Kidney (tissue), 13 donors: ENCODE measurements at regions not wholly inside any gene's neighbourhood (a gene's known extent, or its start where the extent isn't known, plus 50 kb on each side); places are given as distances from the start of the nearest gene placed in this dataset.
A peak's percentile ranks its signal among the peaks of the same experiment; 100 is the strongest.

Source experiments
- DNase-seq, 5 donors: peaks; one replicate each; pipeline ENCODE4 v3.0.0-alpha.2; 2013 to 2020
- FAIRE-seq: peaks from 2 replicates; lab custom pipeline; 2012; peaks lifted over from hg19 to GRCh38; lab: Jason Lieb, UNC
- H3K27ac ChIP-seq, 2 donors: one replicate each; pipeline ENCODE4 v1.7.0; 2013; ENCODE audit warnings: low read depth in 2 of 2, low read length in 2 of 2, inconsistent platforms in 1 of 2
- H3K27me3 ChIP-seq: one replicate; pipeline ENCODE4 v1.7.1; 2013; ENCODE audit warnings: low read length, inconsistent platforms; ENCODE audit not compliant: control insufficient read depth, insufficient read depth
- H3K36me3 ChIP-seq, 3 donors: one replicate each; pipeline versions ENCODE4 v1.7.0 to v1.7.1; 2013; ENCODE audit warnings: low read length in 3 of 3, control low read depth in 1 of 3, inconsistent platforms in 1 of 3; ENCODE audit not compliant: insufficient read depth in 3 of 3, control insufficient read depth in 2 of 3
- H3K4me1 ChIP-seq, 3 donors: one replicate each; pipeline versions ENCODE4 v1.7.0 to v1.7.1; 2013; ENCODE audit warnings: low read length in 3 of 3, inconsistent platforms in 1 of 3, low read depth in 1 of 3; ENCODE audit not compliant: control insufficient read depth in 2 of 3, insufficient read depth in 2 of 3
- H3K4me3 ChIP-seq, 3 donors: one replicate each; pipeline versions ENCODE4 v1.7.0 to v1.8.1; 2013; ENCODE audit warnings: low read length in 3 of 3, control low read depth in 1 of 3, inconsistent platforms in 1 of 3
- H3K9ac ChIP-seq, 3 donors: one replicate each; pipeline versions ENCODE4 v1.7.0 to v1.7.1; 2013; ENCODE audit warnings: low read length in 3 of 3, control low read depth in 1 of 3, inconsistent platforms in 1 of 3
- H3K9me3 ChIP-seq, 3 donors: one replicate each; pipeline versions ENCODE4 v1.7.0 to v1.7.1; 2013; ENCODE audit warnings: low read length in 3 of 3, control low read depth in 1 of 3, inconsistent platforms in 1 of 3; ENCODE audit not compliant: control insufficient read depth in 2 of 3, insufficient read depth in 1 of 3
- intact Hi-C: fragments of 100-400 bp; cut with DNase I; formaldehyde crosslinking; loops from one replicate; pipeline ENCODE4 v1.11.1; 2022
- TF ChIP-seq, protein P1 (sequence below): IDR thresholded peaks from 3 replicates; pipeline ENCODE4 v1.5.1; 2012; ENCODE audit warnings: mild to moderate bottlenecking, moderate library complexity, borderline replicate concordance; ENCODE audit not compliant: insufficient read depth; ENCODE audit errors: extremely low read depth
- donor health status: control.
- donor health status: control.
- donor health status: control.
- donor health status: control.
- donor health status: control.
- donor health status: DM: yes; HTN: yes; CAD: no.
- donor health status: Normal renal cell carcinoma (clear cell type).

- FAIRE-seq (no peak), DNase-seq (no peak)
- Histone ChIP-seq H3K36me3 (no peaks in the 10 kb centered on the region), H3K27me3 (no peaks in the 10 kb centered on the region), H3K4me1 (peaks cover 0 to 4% (median 3%) of the 10 kb centered on the region in 3 donors), H3K27ac (peak overlapping the region; percentile 7 to 42), H3K4me3 (no peak overlapping the region), H3K9ac (no peak overlapping the region), H3K9me3 (no peaks in the 10 kb centered on the region)
- intact Hi-C loops = no loop called here
- TF ChIP-seq, protein P1, sequence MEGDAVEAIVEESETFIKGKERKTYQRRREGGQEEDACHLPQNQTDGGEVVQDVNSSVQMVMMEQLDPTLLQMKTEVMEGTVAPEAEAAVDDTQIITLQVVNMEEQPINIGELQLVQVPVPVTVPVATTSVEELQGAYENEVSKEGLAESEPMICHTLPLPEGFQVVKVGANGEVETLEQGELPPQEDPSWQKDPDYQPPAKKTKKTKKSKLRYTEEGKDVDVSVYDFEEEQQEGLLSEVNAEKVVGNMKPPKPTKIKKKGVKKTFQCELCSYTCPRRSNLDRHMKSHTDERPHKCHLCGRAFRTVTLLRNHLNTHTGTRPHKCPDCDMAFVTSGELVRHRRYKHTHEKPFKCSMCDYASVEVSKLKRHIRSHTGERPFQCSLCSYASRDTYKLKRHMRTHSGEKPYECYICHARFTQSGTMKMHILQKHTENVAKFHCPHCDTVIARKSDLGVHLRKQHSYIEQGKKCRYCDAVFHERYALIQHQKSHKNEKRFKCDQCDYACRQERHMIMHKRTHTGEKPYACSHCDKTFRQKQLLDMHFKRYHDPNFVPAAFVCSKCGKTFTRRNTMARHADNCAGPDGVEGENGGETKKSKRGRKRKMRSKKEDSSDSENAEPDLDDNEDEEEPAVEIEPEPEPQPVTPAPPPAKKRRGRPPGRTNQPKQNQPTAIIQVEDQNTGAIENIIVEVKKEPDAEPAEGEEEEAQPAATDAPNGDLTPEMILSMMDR = no peak
These were observed 108.4 kb downstream of the MDH1 start for GRCh38 chr2:63697160-63697559.

DNA sequence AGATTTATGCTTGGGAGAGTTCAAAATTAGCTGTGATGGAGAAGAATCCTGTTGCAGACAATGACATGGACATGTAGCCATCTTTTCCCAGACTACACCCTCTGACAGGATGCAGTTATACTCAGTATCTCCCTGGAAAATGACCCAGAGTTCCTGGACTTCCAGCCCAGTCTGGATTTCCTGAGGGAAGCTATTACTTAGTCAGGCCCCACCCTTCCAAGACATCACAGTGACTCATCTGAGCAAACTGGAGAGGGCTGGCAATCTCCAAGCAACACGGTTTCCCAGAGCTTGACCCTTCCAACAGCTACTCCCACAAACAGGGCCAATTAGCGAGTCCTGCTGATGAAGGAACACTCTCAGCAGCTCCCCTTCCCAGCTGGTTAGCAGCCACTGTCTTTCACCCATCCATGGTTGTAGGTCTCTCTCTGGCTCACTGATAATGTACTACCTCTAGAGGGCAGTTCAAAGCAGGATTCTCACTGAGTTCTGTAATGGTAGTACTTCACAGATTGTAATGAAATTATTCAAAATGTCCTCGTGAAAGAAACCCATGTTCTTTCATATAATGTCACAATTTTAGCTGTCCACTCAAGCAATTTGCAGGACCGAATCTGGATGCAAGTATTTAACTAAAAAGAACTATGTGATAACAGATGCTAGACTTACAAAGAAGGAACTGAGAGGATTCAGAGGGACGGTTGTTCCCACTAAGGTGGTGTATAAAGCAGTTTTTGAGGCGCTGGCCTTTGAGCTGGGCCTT is 110.2 kb downstream of the MDH1 start:
- DNase-seq (peak in 3 of 5 donors; percentile 39 to 71 (median 60)), FAIRE-seq (no peak)
- H3K4me3 ChIP-seq = no peak overlapping the region
- TF ChIP-seq, protein P1 = peak; percentile 46
- no peaks in the 10 kb centered on the region for H3K27me3 ChIP-seq
- H3K27ac ChIP-seq = peak overlapping the region; percentile 53 to 67
- H3K9me3 ChIP-seq = no peaks in the 10 kb centered on the region
- H3K36me3 ChIP-seq = no peaks in the 10 kb centered on the region
- no peak overlapping the region for H3K9ac ChIP-seq
- intact Hi-C loops = no loop called here
- peaks cover 0 to 4% (median 3%) of the 10 kb centered on the region in 3 donors for H3K4me1 ChIP-seq

DNA sequence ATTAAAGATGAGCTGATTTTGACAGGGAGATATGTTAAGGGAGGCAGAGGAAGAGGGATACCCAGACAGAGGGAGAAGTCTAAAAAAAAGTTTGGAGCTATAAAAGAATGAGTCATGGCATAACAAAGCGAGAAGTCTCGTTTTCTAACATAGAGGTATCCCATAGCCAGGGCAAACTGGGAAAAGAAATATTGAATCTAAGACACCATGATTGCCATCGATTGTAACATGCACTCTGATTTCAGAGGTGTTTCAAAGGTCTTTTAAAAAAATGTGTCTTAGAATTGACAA is 110.7 kb downstream of the MDH1 start:
- no peaks in the 10 kb centered on the region for H3K27me3 ChIP-seq
- H3K27ac ChIP-seq = peak overlapping the region in 1 of 2 donors; percentile 48
- H3K4me1 ChIP-seq = peaks cover 0 to 4% (median 3%) of the 10 kb centered on the region in 3 donors
- no peaks in the 10 kb centered on the region for H3K36me3 ChIP-seq
- FAIRE-seq (no peak), DNase-seq (no peak)
- no peak overlapping the region for H3K4me3 ChIP-seq
- H3K9me3 ChIP-seq = no peaks in the 10 kb centered on the region
- H3K9ac ChIP-seq = no peak overlapping the region
- intact Hi-C loops = no loop called here
- TF ChIP-seq, protein P1 = no peak

DNA sequence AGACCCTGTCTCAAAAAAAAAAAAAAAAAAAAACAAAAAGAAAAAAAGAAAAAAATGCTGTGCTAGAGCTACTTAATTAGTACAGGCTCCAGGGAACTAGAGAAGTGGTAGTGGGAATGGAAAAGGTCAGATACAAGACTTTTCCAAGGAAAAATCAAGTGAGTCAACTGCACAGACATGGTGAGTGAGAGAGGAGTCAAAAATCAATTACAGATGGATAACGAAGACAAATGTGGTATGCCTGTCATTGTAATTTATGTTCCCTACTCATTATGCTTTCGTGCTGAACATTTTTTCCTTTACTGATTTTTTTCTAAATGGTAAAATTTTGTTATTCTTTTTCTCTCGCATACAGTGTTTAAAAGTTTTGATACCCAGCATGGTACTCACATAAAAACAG is 111.5 kb downstream of the MDH1 start:
- Histone ChIP-seq H3K4me1 (peaks cover 0 to 4% (median 3%) of the 10 kb centered on the region in 3 donors), H3K27me3 (no peaks in the 10 kb centered on the region), H3K27ac (no peak overlapping the region), H3K9ac (no peak overlapping the region), H3K36me3 (no peaks in the 10 kb centered on the region), H3K9me3 (no peaks in the 10 kb centered on the region), H3K4me3 (no peak overlapping the region)
- intact Hi-C loops = no loop called here
- DNase-seq = no peak
- FAIRE-seq = no peak
- TF ChIP-seq, protein P1 = no peak
